DMS53 treated with DMSO at 0.1 percent for 48 hours (cell line): ENCODE measurements at regions not wholly inside any gene's neighbourhood (a gene's known extent, or its start where the extent isn't known, plus 50 kb on each side); places are given as distances from the start of the nearest gene placed in this dataset.
"Not testable (repeated sequence)": the region's sequence is repeated elsewhere in the genome, so short reads cannot be mapped to it uniquely, and the experiment has no call there.

ENCODE experiments used
- DNase-seq: peaks from one replicate; lab custom pipeline; 2025; ENCODE audit not compliant: unreplicated experiment; lab: John Stamatoyannopoulos, UW

DNA sequence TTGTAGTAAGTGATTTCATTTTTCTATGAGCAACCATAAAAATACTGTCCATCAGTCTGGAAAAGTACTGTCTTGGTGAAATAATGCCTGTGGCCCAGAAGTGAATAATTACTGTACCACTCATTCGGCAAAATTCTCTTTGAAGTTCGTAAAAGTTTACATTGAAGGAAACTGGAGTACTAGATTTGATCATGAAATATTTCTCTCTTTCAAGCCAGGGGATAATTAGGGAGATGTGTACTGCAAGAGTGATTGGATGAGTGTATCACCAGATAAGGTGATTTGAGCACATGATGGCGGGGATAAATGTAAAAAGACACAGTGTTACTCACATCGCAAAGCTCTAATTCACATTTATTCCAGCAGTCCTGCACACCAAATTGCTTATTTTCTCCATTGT, 883.2 kb upstream of the PIK3C3 start:
- DNase-seq: no peak

DNA sequence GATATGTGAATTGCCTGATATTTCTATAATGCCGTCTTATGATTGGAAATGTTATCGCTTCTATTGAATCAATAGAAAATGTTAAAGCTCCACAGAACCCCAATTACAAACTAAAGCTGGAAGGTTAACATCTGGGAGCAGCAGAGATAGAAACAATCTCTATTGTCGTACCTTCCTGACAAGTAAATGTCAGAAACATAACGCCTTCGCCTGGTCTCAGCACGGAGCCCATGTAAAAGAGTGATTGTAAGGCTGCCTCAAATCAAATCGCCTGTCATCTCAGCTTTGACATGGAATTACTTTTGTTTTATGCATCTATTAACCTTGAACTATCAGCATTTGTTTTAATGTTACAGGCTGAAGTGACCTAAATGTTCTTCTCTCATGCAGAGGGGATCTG, 885.9 kb upstream of the PIK3C3 start:
- DNase-seq: no peak

GRCh38 chr18:41064916-41065315, 890.1 kb upstream of the PIK3C3 start:
- no peak for DNase-seq

- DNase-seq: no peak
Measured at GRCh38 chr18:41060967-41061366, 894.1 kb upstream of the PIK3C3 start.

GRCh38 chr18:41059126-41059415, 896.0 kb upstream of the PIK3C3 start:
- no peak for DNase-seq

DNA sequence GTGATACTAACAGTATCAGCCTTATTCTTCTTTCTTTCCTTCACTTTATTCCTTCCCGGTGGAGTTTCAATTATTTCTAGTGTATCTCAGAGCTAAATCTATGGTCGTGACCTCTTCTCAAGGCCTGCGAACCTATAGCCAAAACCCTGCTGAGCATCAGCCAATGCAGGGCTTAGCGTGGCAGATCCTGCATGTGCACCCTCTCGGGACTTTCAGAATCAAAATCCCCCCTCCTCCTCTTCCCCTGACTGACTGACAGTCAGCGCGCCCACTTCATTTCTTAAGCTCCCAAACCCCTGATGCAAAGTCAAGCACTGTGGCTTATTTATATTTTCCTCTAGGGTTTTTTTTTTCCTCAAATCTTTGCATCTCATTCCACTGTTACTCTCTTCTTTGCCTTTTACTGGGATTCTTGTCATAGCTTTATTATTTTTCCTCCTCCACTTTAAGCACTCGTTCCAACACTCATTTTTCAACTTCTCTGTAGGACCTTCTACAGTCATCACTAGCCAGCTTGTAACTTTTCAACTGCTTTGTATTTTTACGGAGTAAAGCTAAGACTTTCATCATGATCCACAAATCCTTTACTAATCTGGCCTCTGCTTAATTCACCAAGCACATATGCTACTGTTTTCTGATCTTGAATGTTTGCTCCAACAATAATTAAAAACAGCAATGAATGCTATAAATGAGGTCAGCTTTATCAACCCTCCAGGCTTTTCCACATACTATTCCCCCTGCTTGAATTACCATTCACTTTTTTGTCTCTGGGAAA, 896.5 kb upstream of the PIK3C3 start:
- no peak for DNase-seq

- DNase-seq: no peak
Measured at GRCh38 chr18:41052625-41053024, 902.4 kb upstream of the PIK3C3 start.

GRCh38 chr18:41046250-41046649, 908.8 kb upstream of the PIK3C3 start:
- DNase-seq: not testable (repeated sequence)

DNA sequence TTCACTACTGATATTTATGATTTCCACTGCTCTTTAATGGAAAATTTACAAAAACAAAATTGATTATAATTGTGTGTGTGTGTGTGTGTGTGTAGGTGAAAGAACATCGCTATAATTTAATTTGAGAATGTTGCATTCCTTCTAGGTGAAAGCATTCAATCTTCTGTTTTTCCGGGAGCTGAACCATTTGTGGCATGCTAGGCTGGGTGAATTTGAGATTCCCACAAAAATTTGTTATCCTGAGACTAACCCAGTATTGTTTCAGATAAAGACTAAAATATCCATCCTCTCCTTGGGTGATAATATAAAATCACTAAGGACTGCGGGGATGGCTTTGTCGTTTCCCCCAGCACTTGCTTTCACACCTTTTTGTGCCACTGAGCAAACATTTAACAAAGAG, 911.2 kb upstream of the PIK3C3 start:
- DNase-seq: no peak

GRCh38 chr18:41042866-41043265, 912.2 kb upstream of the PIK3C3 start:
- DNase-seq: no peak

DNA sequence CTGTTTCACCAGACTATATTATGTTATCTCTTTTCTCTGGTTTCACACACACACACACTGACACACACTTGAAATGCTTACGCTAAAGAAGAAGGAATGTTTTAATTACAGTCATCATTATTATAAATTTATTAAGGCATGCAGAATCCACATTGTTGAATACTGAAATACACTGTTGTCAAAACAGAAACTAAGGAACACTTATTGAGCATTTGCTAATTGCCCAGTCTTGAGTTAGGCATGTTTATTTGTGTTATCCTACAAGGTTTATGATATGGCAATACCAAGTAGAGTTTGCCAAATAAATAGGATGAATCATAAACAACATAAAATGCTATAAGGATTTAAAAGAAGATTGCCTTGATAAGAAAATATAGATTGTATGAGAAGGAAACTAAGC, 917.0 kb upstream of the PIK3C3 start:
- DNase-seq: no peak

GRCh38 chr18:41036346-41036745, 918.7 kb upstream of the PIK3C3 start:
- no peak for DNase-seq

GRCh38 chr18:41034413-41034812, 920.6 kb upstream of the PIK3C3 start:
- peak; percentile 79 for DNase-seq

GRCh38 chr18:41025666-41026065, 929.4 kb upstream of the PIK3C3 start:
- no peak for DNase-seq

DNA sequence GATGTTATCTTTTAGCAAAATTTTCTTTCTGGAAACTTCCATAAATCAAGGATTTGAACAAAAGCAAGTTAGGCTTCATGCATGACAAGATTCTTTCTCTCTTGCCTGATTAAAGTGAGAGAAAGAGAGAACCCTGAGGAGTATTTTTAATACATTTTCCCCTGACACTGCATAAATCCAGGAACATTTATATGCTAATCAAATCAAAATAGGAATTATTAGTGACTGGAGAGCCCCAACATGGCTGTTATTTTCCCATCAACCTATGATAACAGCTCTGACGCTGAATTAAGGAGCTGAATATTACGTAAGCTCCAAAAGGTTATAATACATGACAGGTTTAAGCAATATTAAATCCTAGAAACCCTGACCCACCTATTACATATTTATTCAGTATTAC, 930.2 kb upstream of the PIK3C3 start:
- DNase-seq: no peak

- DNase-seq: no peak
Measured at GRCh38 chr18:41022484-41022883, 932.5 kb upstream of the PIK3C3 start.

- no peak for DNase-seq
Measured at GRCh38 chr18:41021089-41021488, 933.9 kb upstream of the PIK3C3 start.

GRCh38 chr18:41012194-41012593, 942.8 kb upstream of the PIK3C3 start:
- DNase-seq: no peak

DNA sequence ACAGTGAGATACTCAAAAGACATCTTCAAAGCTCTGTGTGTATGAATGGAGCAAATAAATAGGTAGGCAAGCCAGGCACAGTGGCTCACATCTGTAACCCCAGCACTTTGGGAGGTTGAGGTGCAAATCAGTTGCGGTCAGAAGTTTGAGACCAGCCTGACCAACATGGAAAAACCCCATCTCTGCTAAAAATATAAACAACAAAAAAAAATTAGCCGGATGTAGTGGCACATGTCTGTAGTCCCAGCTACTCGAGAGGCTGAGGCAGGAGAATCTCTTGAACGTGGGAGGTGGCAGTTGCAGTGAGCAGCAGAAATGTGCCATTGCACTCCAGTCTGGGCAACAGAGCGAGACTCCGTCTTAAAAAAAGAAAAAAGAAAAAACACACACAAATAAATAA, 945.1 kb upstream of the PIK3C3 start:
- no peak for DNase-seq

DNA sequence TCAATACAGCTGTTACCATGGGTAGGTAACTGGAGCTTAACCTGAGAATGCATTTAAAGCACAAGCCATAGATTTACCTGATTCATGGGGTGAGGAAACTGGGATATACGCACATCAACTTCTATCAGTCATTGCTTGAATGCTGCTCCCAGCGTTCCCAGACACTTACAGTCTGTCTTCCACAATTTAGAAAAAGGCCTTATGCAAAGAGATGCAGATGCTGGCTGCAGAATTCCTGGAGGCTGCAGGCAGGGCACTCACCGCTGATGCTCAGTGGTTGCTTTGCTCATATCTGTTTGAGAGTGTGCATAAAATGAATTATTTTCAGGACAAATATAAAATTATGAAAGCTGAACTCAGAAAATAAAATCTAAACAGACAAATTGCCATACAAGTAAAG, 950.7 kb upstream of the PIK3C3 start:
- DNase-seq: no peak

GRCh38 chr18:40995529-40995928, 959.5 kb upstream of the PIK3C3 start:
- no peak for DNase-seq

GRCh38 chr18:40993363-40993762, 961.7 kb upstream of the PIK3C3 start:
- no peak for DNase-seq

DNA sequence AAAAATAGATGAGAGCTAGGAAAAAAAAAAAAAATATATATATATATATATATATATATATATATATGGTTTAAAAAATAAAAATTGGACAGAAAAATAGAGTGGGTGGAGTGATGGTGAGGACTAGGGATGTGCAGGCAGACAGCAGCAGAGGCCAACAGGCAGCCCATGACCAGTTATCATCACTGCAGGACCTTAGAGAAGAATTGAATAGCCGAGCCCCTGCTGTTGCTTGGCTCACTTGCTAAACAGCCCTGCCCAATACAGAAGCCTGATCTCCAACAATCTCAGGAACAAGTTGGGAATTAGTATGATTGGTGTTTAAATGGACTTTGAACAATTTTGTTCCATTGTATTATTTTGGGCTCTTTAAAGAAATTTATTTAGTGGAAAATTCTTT, 967.5 kb upstream of the PIK3C3 start:
- no peak for DNase-seq

- no peak for DNase-seq
Measured at GRCh38 chr18:40985436-40985835, 969.6 kb upstream of the PIK3C3 start.
